C4-2B (cell line): ENCODE measurements at regions not wholly inside any gene's neighbourhood (a gene's known extent, or its start where the extent isn't known, plus 50 kb on each side); places are given as distances from the start of the nearest gene placed in this dataset.

Experiments
- ZFX ChIP-seq: fragments of 450-650 bp; IDR thresholded peaks from 2 replicates; pipeline ENCODE4 v1.6.1; 2017
- TF ChIP-seq, protein P1 (sequence below): fragments of 450-650 bp; conservative IDR thresholded peaks from 2 replicates; pipeline ENCODE4 v1.5.1; 2017; ENCODE audit warnings: mild to moderate bottlenecking

DNA sequence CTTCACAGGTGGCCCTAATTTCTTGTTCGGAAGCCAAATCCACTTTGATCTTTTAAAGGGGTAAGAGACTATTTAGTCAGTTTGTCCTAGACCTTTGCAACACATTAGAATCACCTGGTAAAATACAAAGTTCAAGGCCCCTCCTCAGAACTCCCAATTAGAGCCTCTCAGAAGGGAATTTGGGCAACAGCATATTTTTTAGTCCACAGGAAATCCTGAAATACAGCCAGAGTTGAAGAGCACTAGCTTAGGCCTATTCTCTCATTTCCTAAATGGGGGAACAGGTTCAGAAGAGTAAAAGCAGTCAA is 151.3 kb upstream of the FSCB start:
- TF ChIP-seq, protein P1, sequence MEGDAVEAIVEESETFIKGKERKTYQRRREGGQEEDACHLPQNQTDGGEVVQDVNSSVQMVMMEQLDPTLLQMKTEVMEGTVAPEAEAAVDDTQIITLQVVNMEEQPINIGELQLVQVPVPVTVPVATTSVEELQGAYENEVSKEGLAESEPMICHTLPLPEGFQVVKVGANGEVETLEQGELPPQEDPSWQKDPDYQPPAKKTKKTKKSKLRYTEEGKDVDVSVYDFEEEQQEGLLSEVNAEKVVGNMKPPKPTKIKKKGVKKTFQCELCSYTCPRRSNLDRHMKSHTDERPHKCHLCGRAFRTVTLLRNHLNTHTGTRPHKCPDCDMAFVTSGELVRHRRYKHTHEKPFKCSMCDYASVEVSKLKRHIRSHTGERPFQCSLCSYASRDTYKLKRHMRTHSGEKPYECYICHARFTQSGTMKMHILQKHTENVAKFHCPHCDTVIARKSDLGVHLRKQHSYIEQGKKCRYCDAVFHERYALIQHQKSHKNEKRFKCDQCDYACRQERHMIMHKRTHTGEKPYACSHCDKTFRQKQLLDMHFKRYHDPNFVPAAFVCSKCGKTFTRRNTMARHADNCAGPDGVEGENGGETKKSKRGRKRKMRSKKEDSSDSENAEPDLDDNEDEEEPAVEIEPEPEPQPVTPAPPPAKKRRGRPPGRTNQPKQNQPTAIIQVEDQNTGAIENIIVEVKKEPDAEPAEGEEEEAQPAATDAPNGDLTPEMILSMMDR = no peak
- TF ChIP-seq ZFX = no peak
